Non-pigmented ciliary epithelial cell (primary cell): ENCODE measurements at regions not wholly inside any gene's neighbourhood (a gene's known extent, or its start where the extent isn't known, plus 50 kb on each side); places are given as distances from the start of the nearest gene placed in this dataset.

ENCODE experiments used
- DNase-seq: peaks from one replicate; pipeline ENCODE4 v3.0.0-alpha.2; 2010; ENCODE audit warnings: low read depth

GRCh38 chr18:47333926-47334635, 82.6 kb upstream of the SKOR2 start:
- no peak for DNase-seq

GRCh38 chr18:47331641-47332040, 80.2 kb upstream of the SKOR2 start:
- DNase-seq = no peak

GRCh38 chr18:47331026-47331425, 79.6 kb upstream of the SKOR2 start:
- DNase-seq = no peak

- no peak for DNase-seq
These were observed 71.7 kb upstream of the SKOR2 start for GRCh38 chr18:47323158-47323557.

GRCh38 chr18:47321815-47322214, 70.4 kb upstream of the SKOR2 start:
- DNase-seq = no peak

GRCh38 chr18:47317824-47318508, 66.5 kb upstream of the SKOR2 start:
- no peak for DNase-seq

GRCh38 chr18:47316924-47317323, 65.5 kb upstream of the SKOR2 start:
- no peak for DNase-seq

- no peak for DNase-seq
These were observed 62.4 kb upstream of the SKOR2 start for GRCh38 chr18:47313901-47314300.

- DNase-seq = no peak
These were observed 60.1 kb upstream of the SKOR2 start for GRCh38 chr18:47311585-47311984.
